ENCODE measurements at regions not wholly inside any gene's neighbourhood (a gene's known extent, or its start where the extent isn't known, plus 50 kb on each side); places are given as distances from the start of the nearest gene placed in this dataset.

GRCh38 chr2:20561637-20562454 is 89.1 kb downstream of the HS1BP3 start:
- no peak for DNase-seq

GRCh38 chr2:20562540-20563225 is 88.2 kb downstream of the HS1BP3 start:
- DNase-seq: peak; percentile 7

GRCh38 chr2:20563251-20563650 is 87.6 kb downstream of the HS1BP3 start:
- DNase-seq: no peak

- no peak for DNase-seq
Measured at GRCh38 chr2:20563833-20564232, 87.1 kb downstream of the HS1BP3 start.

GRCh38 chr2:20565101-20565622 is 85.7 kb downstream of the HS1BP3 start:
- DNase-seq: no peak

GRCh38 chr2:20565623-20566236 is 85.2 kb downstream of the HS1BP3 start:
- DNase-seq: no peak

GRCh38 chr2:20566331-20566730 is 84.6 kb downstream of the HS1BP3 start:
- no peak for DNase-seq

GRCh38 chr2:20567159-20567925 is 83.6 kb downstream of the HS1BP3 start:
- no peak for DNase-seq
